ENCODE measurements at regions not wholly inside any gene's neighbourhood (a gene's known extent, or its start where the extent isn't known, plus 50 kb on each side); places are given as distances from the start of the nearest gene placed in this dataset.

GRCh38 chr3:194287374-194287773 lies 63.8 kb downstream of the CPN2 start:
- H3K36me3 ChIP-seq (ENCODE audit: insufficient read depth, low read length): no peaks in the 10 kb centered on the region
- peaks cover 15% of the 10 kb centered on the region for H3K4me1 ChIP-seq (ENCODE audit: insufficient read depth, low read length)
- no peak overlapping the region for H3K9ac ChIP-seq (ENCODE audit: low read length)
- no peak overlapping the region for H3K27ac ChIP-seq (ENCODE audit: low read depth, low read length)
- no peak overlapping the region for H3K4me3 ChIP-seq (ENCODE audit: low read depth in 1 of 2, low read length in 2 of 2)
- H3K27me3 ChIP-seq (ENCODE audit: control insufficient read depth in 1 of 2, insufficient read depth in 2 of 2, low read length in 2 of 2): no peaks in the 10 kb centered on the region
- no peaks in the 10 kb centered on the region for H3K9me3 ChIP-seq (ENCODE audit: low read length)

GRCh38 chr3:194287977-194288706 lies 63.0 kb downstream of the CPN2 start:
- peaks cover 15% of the 10 kb centered on the region for H3K4me1 ChIP-seq (ENCODE audit: insufficient read depth, low read length)
- no peaks in the 10 kb centered on the region for H3K27me3 ChIP-seq (ENCODE audit: control insufficient read depth in 1 of 2, insufficient read depth in 2 of 2, low read length in 2 of 2)
- H3K36me3 ChIP-seq (ENCODE audit: insufficient read depth, low read length): no peaks in the 10 kb centered on the region
- H3K9me3 ChIP-seq (ENCODE audit: low read length): no peaks in the 10 kb centered on the region
- H3K9ac ChIP-seq (ENCODE audit: low read length): no peak overlapping the region
- no peak overlapping the region for H3K27ac ChIP-seq (ENCODE audit: low read depth, low read length)
- H3K4me3 ChIP-seq (ENCODE audit: low read depth in 1 of 2, low read length in 2 of 2): no peak overlapping the region

All from muscle layer of colon (tissue), 2 donors.